ENCODE measurements at regions not wholly inside any gene's neighbourhood (a gene's known extent, or its start where the extent isn't known, plus 50 kb on each side); places are given as distances from the start of the nearest gene placed in this dataset.

DNA sequence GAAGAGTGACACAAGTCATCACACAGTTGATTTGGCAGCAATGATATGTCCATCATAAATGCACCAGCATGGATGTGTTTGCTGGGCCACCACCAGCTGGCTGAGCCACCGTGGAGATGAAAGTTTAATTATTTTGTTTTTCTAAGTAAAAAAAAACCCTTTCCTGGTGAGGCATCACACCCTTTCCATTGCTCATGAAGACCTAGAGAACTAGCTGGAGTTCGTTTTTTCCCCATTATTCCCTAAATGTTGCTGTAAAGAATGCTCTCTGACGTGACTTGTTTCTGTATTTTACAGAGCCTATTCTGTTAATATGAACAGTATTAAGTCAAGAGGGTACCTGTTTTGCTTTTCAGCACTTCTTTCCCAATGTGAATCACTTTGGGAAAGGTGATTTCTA is 257.9 kb downstream of the MSRB3 start:
- no peak overlapping the region for H2AFZ ChIP-seq (ENCODE audit: low read depth, low read length)
- TSS peak; percentile 85 for BruUV-seq (replicated peaks)
- DNase-seq (ENCODE audit: low read depth, low spot score), result no peak
- dilution Hi-C loops (cut with MboI; ENCODE audit: extremely low pct_ligation_motif_present, low sequenced_read_pairs) (no loop called here), intact Hi-C loops (cut with micrococcal nuclease) (loop anchor here (2.0 to 10.0 kb wide), 6 partner anchors 20 to 642 kb away; partner anchors contain the start of gene HMGA2)
- ChIA-PET CTCF (interaction anchor here (0.7 to 1.8 kb wide), 13 partner anchors 9 to 342 kb away, joined by 3 to 15 read pairs (median 4); no protein-coding TSS in a partner anchor), POLR2A (interaction anchor here (1.4 kb wide), 1 partner anchor 68 kb away, joined by 5 read pairs; no protein-coding TSS in a partner anchor)
- H4K20me1 ChIP-seq (replicated peaks; ENCODE audit: control insufficient read depth, extremely low read depth, insufficient read depth, low read length), result no peaks in the 10 kb centered on the region
- peak overlapping the region; percentile 98 for H3K27ac ChIP-seq (ENCODE audit: insufficient read depth, low read depth, low read length)
- no peaks in the 10 kb centered on the region for H3K36me3 ChIP-seq (ENCODE audit: control insufficient read depth in 2 of 2, extremely low read depth in 1 of 2, insufficient read depth in 2 of 2, low read length in 2 of 2)
- no peaks in the 10 kb centered on the region for H3K27me3 ChIP-seq (ENCODE audit: control insufficient read depth in 2 of 2, insufficient read depth in 2 of 2, low read length in 2 of 2)
- TF ChIP-seq EZH2 (IDR thresholded peaks at IDR 0.05; ENCODE audit: borderline replicate concordance, low read depth, low read length, severe bottlenecking) (no peak), POLR2A (IDR thresholded peaks at IDR 0.05; ENCODE audit: low read depth, low read length) (no peak), POLR2AphosphoS5 (IDR thresholded peaks at IDR 0.05; ENCODE audit: insufficient read depth, low read depth, low read length) (no peak), JUN (IDR thresholded peaks at IDR 0.05; ENCODE audit: borderline replicate concordance, insufficient read depth, insufficient read length, low read depth) (no peak), FOS (IDR thresholded peaks at IDR 0.05; ENCODE audit: borderline replicate concordance, insufficient read depth, low read length) (no peak), MYC (IDR thresholded peaks at IDR 0.05; ENCODE audit: low read depth, low read length) (no peak), GATA2 (IDR thresholded peaks at IDR 0.05; ENCODE audit: insufficient read depth, insufficient read length, low read depth, low read length) (no peak)
- TF ChIP-seq, protein P1, sequence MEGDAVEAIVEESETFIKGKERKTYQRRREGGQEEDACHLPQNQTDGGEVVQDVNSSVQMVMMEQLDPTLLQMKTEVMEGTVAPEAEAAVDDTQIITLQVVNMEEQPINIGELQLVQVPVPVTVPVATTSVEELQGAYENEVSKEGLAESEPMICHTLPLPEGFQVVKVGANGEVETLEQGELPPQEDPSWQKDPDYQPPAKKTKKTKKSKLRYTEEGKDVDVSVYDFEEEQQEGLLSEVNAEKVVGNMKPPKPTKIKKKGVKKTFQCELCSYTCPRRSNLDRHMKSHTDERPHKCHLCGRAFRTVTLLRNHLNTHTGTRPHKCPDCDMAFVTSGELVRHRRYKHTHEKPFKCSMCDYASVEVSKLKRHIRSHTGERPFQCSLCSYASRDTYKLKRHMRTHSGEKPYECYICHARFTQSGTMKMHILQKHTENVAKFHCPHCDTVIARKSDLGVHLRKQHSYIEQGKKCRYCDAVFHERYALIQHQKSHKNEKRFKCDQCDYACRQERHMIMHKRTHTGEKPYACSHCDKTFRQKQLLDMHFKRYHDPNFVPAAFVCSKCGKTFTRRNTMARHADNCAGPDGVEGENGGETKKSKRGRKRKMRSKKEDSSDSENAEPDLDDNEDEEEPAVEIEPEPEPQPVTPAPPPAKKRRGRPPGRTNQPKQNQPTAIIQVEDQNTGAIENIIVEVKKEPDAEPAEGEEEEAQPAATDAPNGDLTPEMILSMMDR (IDR thresholded peaks at IDR 0.05; ENCODE audit: extremely low read depth in 1 of 2, insufficient read depth in 1 of 2, low read depth in 1 of 2, low read length in 2 of 2), result no peak
- TF ChIP-seq, protein P2, sequence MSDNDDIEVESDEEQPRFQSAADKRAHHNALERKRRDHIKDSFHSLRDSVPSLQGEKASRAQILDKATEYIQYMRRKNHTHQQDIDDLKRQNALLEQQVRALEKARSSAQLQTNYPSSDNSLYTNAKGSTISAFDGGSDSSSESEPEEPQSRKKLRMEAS (IDR thresholded peaks at IDR 0.05; ENCODE audit: insufficient read depth, insufficient read length), result no peak
- no peak for FAIRE-seq
- no peak overlapping the region for H3K4me3 ChIP-seq (replicated peaks in 1 of 3; ENCODE audit: insufficient read depth in 1 of 3, low read depth in 1 of 3, low read length in 3 of 3)
- peaks cover 6% of the 10 kb centered on the region for H3K9me3 ChIP-seq (replicated peaks; ENCODE audit: control insufficient read depth, insufficient read depth, low read length)
- H3K4me1 ChIP-seq (ENCODE audit: control insufficient read depth, extremely low read depth, insufficient read depth, low read length), result peaks cover 63% of the 10 kb centered on the region
- no peaks in the 10 kb centered on the region for H3K9me1 ChIP-seq (replicated peaks; ENCODE audit: control insufficient read depth, extremely low read depth, insufficient read depth, low read length)
- peak overlapping the region; percentile 68 for H3K4me2 ChIP-seq (ENCODE audit: insufficient read depth, low read length)
- peak overlapping the region; percentile 81 for H3K9ac ChIP-seq (replicated peaks; ENCODE audit: extremely low read depth, insufficient read depth, low read length)
- H3K79me2 ChIP-seq (ENCODE audit: control insufficient read depth, insufficient read depth, low read length), result no peaks in the 10 kb centered on the region
